AG10803 (cell line): ENCODE measurements at regions not wholly inside any gene's neighbourhood (a gene's known extent, or its start where the extent isn't known, plus 50 kb on each side); places are given as distances from the start of the nearest gene placed in this dataset.

ENCODE experiments used
- DNase-seq: peaks from one replicate; pipeline ENCODE4 v3.0.0; 2010; ENCODE audit warnings: low read depth
- H3K4me3 ChIP-seq: 2 replicates; pipeline ENCODE4 v1.5.1; 2011; ENCODE audit warnings: mild to moderate bottlenecking, low read length, control low read depth
- TF ChIP-seq, protein P1 (sequence below): conservative IDR thresholded peaks from 2 replicates; pipeline ENCODE4 v1.5.1; 2011; ENCODE audit warnings: mild to moderate bottlenecking, low read length, control low read depth, inconsistent platforms

DNA sequence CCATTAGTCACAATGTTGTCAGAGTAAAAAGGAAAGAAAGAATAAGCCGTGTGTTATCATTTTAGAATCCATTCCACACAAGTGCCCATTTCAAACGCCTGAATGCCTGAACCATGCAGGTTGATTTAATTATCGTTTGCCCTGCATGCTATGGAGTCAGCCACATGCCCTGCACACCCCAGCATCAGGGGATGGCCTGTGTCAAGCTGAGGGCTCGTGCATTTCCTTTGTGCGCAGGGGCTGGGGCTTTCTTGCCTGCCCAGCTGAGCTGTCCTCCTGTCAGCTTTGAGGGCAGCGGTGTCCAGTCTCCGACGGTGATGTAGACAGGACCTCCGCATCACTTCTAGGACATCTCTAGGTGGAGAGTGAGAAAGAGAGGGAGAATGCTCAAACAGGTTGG, 200.4 kb downstream of the TSN start:
- TF ChIP-seq, protein P1, sequence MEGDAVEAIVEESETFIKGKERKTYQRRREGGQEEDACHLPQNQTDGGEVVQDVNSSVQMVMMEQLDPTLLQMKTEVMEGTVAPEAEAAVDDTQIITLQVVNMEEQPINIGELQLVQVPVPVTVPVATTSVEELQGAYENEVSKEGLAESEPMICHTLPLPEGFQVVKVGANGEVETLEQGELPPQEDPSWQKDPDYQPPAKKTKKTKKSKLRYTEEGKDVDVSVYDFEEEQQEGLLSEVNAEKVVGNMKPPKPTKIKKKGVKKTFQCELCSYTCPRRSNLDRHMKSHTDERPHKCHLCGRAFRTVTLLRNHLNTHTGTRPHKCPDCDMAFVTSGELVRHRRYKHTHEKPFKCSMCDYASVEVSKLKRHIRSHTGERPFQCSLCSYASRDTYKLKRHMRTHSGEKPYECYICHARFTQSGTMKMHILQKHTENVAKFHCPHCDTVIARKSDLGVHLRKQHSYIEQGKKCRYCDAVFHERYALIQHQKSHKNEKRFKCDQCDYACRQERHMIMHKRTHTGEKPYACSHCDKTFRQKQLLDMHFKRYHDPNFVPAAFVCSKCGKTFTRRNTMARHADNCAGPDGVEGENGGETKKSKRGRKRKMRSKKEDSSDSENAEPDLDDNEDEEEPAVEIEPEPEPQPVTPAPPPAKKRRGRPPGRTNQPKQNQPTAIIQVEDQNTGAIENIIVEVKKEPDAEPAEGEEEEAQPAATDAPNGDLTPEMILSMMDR, result no peak
- H3K4me3 ChIP-seq, result no peak overlapping the region

DNA sequence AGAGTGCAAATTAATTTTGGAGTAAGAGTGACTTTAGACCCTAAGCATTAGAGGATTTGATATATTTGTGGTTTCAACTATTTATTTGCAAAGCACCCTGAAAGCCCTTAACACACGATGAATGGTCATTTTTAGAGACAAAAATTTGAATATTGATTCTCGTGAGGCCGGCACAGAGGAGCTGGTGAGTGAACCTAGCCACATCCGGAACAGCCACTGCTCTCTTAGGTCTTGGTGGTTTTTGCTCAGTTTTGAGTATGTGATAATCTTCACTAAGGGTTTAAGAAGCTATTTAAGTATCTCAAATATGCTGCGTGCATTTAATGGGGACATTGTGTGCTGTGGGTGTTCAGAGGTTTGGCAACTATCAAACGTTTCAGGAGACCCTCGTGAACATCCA, 204.8 kb downstream of the TSN start:
- TF ChIP-seq, protein P1, result no peak
- DNase-seq, result no peak
- H3K4me3 ChIP-seq, result no peak overlapping the region

More for the DNA sequence above, 200.4 kb downstream of the TSN start:
- no peak for DNase-seq

DNA sequence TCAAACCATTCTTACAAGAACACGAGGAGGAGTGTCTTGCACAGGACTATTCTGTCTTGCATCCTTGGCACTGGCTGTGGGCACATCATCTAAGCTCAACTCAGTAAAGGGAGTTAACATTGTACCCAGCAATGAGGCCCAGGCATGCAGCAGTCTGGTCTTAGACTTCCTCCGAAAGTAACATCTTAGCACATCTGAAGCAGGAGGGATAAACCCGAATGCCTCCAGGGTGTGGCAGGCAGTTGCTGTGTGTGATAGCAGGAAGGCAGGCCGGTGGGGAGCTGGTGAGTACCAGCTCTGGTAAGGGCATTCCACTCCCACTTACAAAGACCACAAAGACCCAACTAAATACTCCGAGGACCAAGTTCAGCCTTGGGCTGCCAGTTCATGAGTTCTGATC, 206.3 kb downstream of the TSN start:
- TF ChIP-seq, protein P1, result no peak
- no peak for DNase-seq
- no peak overlapping the region for H3K4me3 ChIP-seq

DNA sequence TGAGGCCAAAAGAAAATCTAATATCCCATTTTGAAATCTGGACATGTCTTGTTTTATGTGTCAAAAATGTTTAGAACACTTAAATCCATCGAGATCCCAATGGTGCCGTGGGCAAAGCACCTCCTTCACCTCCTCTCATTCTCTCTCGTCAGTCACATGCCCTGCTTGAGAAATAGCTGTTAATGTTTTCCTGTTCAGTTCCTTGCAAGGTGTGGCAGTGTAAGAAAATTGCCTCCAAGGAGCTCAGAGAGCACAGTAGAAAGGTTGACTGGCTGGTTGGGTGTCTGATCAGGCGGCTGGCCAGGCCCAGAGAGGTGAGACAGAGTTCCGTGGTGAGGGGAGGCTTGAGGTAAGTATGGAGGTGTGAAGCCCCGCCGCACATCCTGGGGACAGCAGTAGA, 210.2 kb downstream of the TSN start:
- DNase-seq, result no peak
- TF ChIP-seq, protein P1, result no peak
- H3K4me3 ChIP-seq, result no peak overlapping the region

DNA sequence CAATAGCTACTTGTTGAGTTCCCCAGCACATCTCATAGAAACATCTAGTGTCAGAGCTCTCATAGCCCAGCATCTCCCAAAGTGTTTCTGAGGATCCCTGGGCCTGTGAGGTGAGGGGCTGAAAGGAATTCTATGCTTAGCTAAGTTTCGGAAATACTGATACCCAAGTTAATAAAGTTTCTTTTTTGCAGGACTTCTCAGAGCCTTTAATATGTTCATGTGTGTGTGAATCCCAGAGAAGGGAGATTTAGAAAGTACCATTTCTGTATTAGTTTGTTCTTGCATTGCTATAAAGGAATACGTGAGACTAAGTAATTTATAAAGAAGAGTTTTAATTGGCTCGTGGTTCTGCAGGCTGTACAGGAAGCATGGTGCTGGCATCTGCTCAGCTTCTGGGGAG, 211.2 kb downstream of the TSN start:
- TF ChIP-seq, protein P1, result no peak
- DNase-seq, result no peak
- H3K4me3 ChIP-seq, result no peak overlapping the region

DNA sequence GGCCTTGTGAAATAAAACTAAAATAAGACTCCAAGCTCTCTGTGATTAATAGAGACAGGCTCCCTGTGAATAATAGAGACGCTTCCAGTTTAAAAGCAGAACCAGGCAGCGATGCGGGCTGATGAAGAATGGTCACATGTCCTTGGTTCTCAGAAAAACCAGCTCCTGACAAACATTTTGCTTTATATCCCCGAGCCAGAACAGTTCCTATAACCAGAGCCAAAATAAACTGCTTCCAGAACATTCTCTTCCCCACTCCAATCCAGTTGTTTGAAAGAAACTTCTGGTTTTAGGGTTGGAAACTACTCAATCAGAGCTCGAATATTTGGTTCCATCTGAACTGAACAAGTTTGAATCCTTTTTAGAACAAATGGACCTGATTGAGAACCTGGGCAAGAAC, 213.7 kb downstream of the TSN start:
- DNase-seq, result no peak
- TF ChIP-seq, protein P1, result no peak
- no peak overlapping the region for H3K4me3 ChIP-seq

DNA sequence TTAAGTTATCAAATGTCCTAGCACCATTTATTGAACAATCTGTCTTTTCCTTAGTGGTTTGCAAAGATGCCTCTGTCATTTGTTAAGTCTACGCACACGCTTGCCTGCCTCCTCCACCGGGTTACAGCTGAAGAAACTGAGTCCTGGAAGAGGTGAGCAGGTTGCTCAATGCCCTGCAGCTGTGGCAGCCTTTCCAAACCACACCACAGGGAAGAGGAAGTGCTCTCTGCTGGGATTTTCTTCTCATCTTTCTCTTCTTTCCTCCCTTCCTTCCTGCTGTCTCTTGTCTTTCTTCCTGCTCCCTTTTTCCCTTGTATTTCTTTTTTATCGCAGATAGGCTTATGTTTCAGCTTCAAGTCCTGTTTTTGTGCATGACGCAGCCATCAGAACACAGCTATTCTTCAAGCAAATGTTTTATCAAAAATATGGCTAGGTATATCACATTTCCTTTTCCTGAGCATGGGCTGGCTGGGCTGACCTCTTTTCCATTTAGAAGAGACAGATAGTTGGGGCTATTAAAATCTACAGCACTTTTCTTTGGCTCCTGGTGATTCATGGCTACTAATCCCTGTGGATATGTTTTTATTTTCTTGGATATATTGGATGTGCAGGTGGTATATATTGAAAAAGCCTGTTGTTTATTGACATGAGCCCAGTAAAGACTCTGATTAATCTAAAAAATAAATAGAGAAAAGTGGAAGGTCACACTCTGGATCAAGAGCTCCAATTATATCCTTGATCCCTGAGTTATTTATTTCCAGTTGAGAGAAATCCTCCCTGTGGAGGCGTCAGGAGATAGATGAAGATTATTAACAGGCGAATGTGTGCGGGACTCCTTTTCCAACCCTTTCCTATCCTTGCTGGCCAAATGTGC, 214.6 kb downstream of the TSN start:
- no peak for DNase-seq
- no peak overlapping the region for H3K4me3 ChIP-seq
- TF ChIP-seq, protein P1, result no peak
